NOMO-1 (cell line): ENCODE measurements at regions not wholly inside any gene's neighbourhood (a gene's known extent, or its start where the extent isn't known, plus 50 kb on each side); places are given as distances from the start of the nearest gene placed in this dataset.
"Not testable (repeated sequence)": the region's sequence is repeated elsewhere in the genome, so short reads cannot be mapped to it uniquely, and the experiment has no call there.

Source experiments
- DNase-seq, 2 experiments: peaks; one replicate each; lab custom pipeline; 2025; ENCODE audit not compliant: unreplicated experiment in 2 of 2; lab: John Stamatoyannopoulos, UW

- DNase-seq, result no peak
Measured at GRCh38 chr3:31307131-31307785, 225.5 kb upstream of the STT3B start.

DNA sequence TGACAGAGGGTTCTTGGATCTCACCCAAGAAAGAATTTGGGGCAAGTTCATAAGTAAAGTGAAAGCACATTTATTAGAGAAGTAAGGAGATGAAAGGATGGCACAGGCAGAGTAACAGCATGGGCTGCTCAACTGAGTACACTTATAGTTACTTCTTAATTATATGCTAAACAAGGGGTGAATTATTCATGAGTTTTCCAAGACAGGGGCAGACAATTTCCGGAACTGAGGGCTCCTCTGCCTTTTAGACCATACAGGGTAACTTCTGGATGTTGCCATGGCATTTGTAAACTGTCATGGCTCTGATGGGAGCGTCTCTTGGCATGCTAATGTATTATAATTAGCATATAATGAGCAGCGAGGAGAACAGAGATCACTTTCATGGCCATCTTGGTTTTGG lies 221.2 kb upstream of the STT3B start:
- DNase-seq, result no peak

DNA sequence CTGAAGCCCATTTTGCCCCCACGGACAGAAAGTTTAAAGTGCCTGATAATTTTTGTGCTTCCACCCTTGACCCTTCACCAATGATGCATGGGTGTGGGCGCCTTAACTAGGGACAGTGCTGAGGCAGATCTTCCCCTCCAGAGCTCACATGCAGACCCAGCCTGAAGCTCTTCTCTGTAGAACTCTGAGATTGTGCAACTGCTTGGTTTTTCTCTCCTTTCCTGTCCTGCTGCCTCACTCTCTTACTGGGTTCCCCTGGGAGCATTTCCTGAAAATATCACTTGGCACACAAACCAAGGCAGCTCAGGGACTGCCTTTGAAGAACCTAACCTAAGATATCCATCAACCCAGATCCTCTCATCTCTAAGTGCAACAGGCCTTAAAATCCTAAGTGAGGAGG lies 220.3 kb upstream of the STT3B start:
- no peak for DNase-seq

DNA sequence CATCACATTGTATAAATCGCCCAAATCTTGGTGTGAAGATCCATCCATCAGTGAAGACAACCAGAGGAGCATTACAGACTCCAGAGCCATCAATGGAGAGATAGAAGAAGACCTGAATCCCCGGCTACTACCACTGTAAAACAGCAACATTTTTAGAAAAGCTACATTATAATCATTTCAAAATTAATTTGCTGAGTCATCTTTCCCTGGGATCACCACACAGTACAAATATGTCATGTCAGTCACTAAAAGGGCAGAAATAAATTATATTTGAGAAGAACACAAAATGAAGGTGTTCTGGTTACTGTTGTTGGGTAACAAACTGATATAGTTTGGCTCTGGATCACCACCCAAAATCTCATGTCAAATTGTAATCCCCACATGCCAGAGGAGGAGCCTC lies 218.5 kb upstream of the STT3B start:
- DNase-seq, result no peak

DNA sequence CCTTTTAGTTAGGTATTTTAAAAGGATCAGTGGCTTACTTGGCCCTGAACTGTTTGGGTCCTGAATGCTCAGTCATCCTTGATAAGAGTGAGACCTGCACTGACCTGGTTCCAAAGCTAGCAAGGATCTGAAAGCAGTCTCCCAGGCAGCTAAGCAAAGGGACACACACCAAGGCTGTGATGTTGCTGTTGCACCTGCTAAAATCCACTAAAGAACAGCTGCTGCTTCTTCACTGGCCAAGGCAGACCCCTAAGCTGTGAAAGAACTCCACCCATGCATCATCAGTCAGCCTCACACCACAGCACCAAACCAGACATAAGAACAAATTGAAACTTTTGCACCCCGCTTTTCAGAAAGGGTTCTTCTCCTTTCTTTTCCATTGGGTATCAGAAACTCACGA lies 213.4 kb upstream of the STT3B start:
- no peak for DNase-seq

GRCh38 chr3:31321620-31322019 lies 211.1 kb upstream of the STT3B start:
- DNase-seq, result no peak

GRCh38 chr3:31322460-31322859 lies 210.3 kb upstream of the STT3B start:
- DNase-seq, result no peak

- DNase-seq, result not testable (repeated sequence)
Measured at GRCh38 chr3:31327826-31328357, 204.8 kb upstream of the STT3B start.

- DNase-seq, result no peak
Measured at GRCh38 chr3:31331278-31331677, 201.4 kb upstream of the STT3B start.

DNA sequence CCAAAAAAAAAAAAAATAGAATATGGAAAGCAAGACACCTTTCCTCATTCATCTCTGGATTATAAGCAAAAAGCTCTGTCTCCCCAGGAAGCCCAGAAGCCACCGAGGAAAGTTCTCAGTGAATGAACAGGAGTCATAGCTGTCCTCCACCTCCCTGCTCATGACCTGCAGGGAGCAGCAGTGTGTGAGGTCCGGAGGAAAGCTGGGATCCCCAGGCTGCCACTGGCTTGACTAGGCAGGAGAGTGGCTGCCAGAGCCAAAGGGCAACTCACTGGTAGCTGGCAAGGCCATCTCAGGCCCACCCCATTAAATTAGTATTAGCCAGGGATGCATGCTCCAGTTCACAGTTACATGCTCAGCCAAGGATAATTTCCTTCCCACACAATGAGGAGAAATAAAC lies 191.6 kb upstream of the STT3B start:
- no peak for DNase-seq

DNA sequence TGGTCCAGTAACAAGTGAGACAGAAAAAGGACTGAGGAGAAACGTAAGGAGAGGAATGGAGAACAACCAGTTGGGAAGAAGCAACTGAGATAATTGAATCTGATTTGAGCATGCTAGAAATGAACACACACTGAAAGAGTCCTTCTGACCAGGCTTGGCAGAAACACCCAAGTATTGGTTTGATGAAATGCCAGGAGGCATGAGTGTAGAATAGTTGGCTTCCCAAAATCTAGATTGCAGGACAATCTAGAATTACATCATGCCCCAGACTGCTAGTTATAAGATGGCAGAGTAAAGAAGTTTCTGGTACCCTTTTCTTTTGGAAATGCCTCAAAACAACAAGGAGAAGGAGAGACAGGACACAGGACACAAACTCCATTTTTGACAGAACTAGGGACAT lies 189.7 kb upstream of the STT3B start:
- DNase-seq, result no peak

- DNase-seq, result no peak
Measured at GRCh38 chr3:31345581-31345980, 187.1 kb upstream of the STT3B start.

GRCh38 chr3:31346542-31346979 lies 186.2 kb upstream of the STT3B start:
- no peak for DNase-seq

DNA sequence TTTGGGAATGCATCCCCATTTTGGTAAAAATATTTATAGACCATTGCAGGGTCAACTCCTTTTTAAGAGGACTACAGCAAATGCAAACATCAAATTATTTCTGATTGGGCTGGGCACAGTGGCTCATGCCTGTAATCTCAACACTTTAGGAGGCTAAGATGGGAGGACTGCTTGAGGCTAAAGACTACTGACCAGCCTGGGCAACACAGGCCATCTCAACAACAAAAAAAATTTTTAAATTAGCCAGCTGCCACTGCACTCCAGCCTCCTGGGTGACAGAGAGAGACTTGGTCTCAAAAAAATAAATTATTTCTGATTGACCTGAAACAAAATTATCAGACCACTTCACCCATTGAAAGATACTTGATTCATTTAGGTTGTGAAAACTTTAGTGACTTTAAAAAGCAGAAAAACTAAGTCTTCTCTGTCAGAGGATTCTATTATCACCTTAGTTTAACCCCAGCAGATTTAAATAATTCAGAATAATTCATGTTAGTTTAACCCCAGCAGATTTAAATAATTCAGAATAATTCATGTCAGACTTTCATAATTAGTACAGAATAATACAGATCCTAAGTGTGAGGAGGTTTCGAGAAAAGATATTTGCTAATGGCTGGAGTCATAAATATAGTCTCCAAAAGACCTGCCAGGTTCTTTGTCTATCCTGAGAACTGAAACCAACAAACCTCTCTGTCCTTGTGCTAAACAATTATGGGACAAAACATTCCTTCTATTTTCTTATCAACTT lies 183.6 kb upstream of the STT3B start:
- DNase-seq, result no peak

GRCh38 chr3:31350307-31350706 lies 182.4 kb upstream of the STT3B start:
- DNase-seq, result no peak

DNA sequence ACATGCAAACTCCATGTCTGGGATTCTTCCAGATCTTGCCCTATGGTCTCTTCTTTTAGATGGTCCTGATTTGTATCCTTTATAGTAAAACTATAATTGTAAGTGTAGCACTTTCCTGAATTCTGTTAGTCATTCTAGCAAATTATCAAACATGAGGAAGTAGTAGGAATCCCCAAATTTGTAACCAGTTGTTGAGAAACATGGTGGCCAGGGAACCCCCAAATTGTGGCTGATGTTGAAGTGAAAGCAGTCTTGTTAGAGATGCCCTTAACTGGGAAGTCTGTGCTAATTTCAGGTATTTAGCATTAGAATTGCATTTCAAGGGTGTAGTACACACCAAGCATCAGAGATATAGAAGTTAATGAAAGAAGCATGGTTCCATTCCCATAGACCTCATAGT lies 180.4 kb upstream of the STT3B start:
- DNase-seq, result no peak

GRCh38 chr3:31353166-31353565 lies 179.6 kb upstream of the STT3B start:
- DNase-seq, result no peak

DNA sequence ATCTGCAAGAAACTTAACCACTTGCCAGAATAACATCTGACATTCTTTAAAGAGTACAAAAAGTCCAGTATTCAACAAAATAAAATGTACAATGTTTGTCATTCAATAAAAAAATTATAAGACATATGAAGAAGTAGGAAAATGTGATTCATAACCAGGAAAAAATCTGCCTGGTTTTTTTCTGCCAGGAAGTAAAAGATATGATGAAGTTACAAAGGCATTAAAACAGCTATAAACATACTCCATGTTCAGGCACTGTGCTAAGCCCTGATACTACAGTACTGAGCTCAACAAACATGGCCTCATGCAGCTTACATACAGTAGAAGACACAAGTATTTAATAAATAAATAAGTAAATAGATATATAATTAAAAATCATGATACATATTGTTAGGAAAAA lies 178.4 kb upstream of the STT3B start:
- DNase-seq, result no peak

GRCh38 chr3:31355807-31356206 lies 176.9 kb upstream of the STT3B start:
- DNase-seq, result no peak

GRCh38 chr3:31356941-31357340 lies 175.8 kb upstream of the STT3B start:
- no peak for DNase-seq

DNA sequence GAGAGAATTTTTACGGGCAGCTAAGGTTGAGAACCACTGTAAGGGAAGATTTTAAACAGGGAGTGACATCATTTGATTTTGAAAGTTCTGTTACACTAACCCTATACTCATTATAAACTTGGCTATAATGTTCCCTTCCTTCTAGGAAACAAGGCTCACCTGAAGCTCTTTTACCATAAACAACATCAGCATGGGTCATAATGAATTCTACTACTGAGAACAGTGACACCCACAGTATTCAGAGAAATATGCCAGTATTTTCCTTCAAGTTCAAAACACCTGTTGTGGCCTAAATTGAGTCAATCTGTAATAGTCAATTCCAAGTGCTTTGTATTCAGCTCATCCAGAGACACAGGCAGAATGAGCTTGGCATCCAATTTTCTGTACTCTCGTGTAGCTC lies 175.3 kb upstream of the STT3B start:
- no peak for DNase-seq

GRCh38 chr3:31358473-31359070 lies 174.2 kb upstream of the STT3B start:
- DNase-seq, result no peak
